Activated CD8-positive, alpha-beta T cell treated with anti-CD3 and anti-CD28 coated beads for 36 hours (primary cell): ENCODE measurements at regions not wholly inside any gene's neighbourhood (a gene's known extent, or its start where the extent isn't known, plus 50 kb on each side); places are given as distances from the start of the nearest gene placed in this dataset.
A peak's percentile ranks its signal among the peaks of the same experiment; 100 is the strongest.

Source experiments
- ATAC-seq: fragments of 200-7000 bp; cut with Tn5 transposase; one replicate; pipeline ENCODE4 v1.10.0; 2021; ENCODE audit warnings: mild to moderate bottlenecking, moderate library complexity
- CTCF ChIA-PET: fragments of 350-600 bp; sonication (Branson Sonifier 250); formaldehyde crosslinking; loops from one replicate; lab custom pipeline; 2021; ENCODE audit warnings: antibody characterized with exemption; lab: Charles Lee
- POLR2A ChIA-PET: fragments of 350-600 bp; sonication (Branson Sonifier 250); formaldehyde crosslinking; loops from one replicate; lab custom pipeline; 2021; ENCODE audit warnings: antibody characterized with exemption; lab: Charles Lee
- DNase-seq: peaks from one replicate; pipeline ENCODE4 v3.0.0-alpha.2; 2020
- H3K27ac Mint-ChIP-seq: one replicate; pipeline ENCODE4 v1.8.0; 2021; ENCODE audit warnings: mild to moderate bottlenecking, mixed read lengths
- H3K27me3 Mint-ChIP-seq: one replicate; pipeline ENCODE4 v1.8.0; 2021; ENCODE audit warnings: mixed read lengths
- H3K36me3 Mint-ChIP-seq: one replicate; pipeline ENCODE4 v1.8.0; 2021; ENCODE audit warnings: low read depth, mixed read lengths
- H3K4me1 Mint-ChIP-seq: one replicate; pipeline ENCODE4 v1.8.0; 2021; ENCODE audit warnings: low read depth, mixed read lengths
- H3K4me3 Mint-ChIP-seq: one replicate; pipeline ENCODE4 v1.8.0; 2021; ENCODE audit warnings: mild to moderate bottlenecking, moderate library complexity, mixed read lengths
- H3K9me3 Mint-ChIP-seq: one replicate; pipeline ENCODE4 v1.8.0; 2021; ENCODE audit warnings: mixed read lengths
- intact Hi-C: fragments of 100-400 bp; cut with micrococcal nuclease; formaldehyde crosslinking; loops from one replicate; pipeline ENCODE4 v1.10.0; 2022
- TF ChIP-seq, protein P1 (sequence below): fragments of 200-600 bp; IDR thresholded peaks from one replicate; pipeline ENCODE4 v1.8.0; 2022; ENCODE audit warnings: antibody characterized with exemption, mild to moderate bottlenecking

DNA sequence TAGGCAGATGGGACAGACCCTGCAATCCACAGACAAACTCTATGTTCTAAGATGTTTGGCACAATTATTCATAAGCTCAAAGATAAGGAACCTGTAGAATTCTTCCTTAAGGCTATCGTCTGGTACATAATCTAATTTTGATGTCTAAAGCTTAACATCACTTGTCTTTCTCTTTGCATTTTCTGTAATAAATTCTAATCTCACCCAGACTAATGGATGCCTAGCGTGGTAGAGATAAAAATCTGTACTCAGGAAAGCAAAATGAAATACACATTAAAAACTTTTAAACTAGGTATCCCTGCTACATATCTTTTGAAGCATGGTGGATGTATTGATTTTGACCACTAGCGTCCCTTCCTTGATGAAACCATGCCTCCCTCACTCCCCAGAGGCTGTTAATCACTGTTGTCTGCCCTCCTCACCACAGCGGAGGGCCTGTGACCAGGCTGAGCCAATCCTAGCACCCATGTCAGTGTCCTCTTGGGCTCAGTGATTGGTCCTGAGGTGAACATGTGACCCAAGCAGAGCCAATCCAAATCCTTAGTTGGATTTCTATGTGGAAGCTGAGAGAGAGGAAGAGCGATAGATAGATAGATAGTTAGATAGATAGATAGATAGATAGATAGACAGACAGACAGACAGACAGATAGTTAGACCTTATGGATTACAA is 82.2 kb upstream of the GRK3 start:
- H3K4me3 Mint-ChIP-seq: no peak overlapping the region
- CTCF ChIA-PET: interaction anchor here (0.7 to 1.1 kb wide), 2 partner anchors 20 to 291 kb away, joined by 3 read pairs; no protein-coding TSS in a partner anchor
- H3K27ac Mint-ChIP-seq: peak overlapping the region; percentile 14
- POLR2A ChIA-PET: interaction anchor here (1.4 kb wide), 1 partner anchor 11 kb away, joined by 4 read pairs; no protein-coding TSS in a partner anchor
- DNase-seq (no peak), ATAC-seq (no peak)
- no peaks in the 10 kb centered on the region for H3K27me3 Mint-ChIP-seq
- intact Hi-C loops: no loop called here
- peaks cover 65% of the 10 kb centered on the region for H3K36me3 Mint-ChIP-seq
- TF ChIP-seq, protein P1, sequence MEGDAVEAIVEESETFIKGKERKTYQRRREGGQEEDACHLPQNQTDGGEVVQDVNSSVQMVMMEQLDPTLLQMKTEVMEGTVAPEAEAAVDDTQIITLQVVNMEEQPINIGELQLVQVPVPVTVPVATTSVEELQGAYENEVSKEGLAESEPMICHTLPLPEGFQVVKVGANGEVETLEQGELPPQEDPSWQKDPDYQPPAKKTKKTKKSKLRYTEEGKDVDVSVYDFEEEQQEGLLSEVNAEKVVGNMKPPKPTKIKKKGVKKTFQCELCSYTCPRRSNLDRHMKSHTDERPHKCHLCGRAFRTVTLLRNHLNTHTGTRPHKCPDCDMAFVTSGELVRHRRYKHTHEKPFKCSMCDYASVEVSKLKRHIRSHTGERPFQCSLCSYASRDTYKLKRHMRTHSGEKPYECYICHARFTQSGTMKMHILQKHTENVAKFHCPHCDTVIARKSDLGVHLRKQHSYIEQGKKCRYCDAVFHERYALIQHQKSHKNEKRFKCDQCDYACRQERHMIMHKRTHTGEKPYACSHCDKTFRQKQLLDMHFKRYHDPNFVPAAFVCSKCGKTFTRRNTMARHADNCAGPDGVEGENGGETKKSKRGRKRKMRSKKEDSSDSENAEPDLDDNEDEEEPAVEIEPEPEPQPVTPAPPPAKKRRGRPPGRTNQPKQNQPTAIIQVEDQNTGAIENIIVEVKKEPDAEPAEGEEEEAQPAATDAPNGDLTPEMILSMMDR: no peak
- peaks cover 37% of the 10 kb centered on the region for H3K4me1 Mint-ChIP-seq
- peaks cover 9% of the 10 kb centered on the region for H3K9me3 Mint-ChIP-seq

DNA sequence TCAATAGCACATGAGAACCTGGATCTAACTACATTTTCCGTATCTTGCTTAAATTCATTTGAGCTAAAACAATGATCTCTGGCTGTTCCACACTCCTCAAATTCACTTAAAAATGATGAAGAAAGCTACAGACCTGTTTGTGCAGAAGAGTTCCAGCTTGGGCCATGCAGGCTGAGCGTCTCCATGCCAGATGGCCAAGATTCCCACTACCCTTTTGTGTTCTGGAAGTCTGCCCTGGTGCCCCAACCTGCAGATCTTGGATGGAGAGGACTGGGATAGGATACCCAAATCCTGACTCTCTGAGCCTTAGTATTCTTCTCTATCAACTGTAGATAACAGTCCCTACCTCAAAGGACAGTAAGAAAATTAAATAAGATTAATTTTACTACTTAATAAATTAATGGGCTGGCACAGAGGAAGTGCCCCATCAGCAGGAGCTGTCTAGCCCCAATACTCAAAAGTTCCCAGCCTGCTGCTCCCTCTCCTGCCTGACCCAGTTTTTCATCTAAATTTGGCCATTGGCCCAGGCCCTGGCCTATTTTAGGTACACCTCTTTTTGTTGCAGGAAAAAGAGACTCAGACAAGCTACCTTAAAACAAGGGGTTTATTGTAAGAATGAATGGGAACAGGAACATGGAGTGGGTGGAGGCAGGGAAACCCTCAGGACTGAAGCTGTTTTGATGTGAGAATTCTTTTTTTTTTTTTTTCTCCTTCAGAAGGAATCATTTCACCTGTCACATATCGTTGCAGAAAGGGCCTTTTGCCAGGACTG is 81.4 kb upstream of the GRK3 start:
- ATAC-seq (no peak), DNase-seq (no peak)
- Mint-ChIP-seq H3K27me3 (no peaks in the 10 kb centered on the region), H3K36me3 (peaks cover 65% of the 10 kb centered on the region), H3K9me3 (peaks cover 5% of the 10 kb centered on the region), H3K4me1 (peaks cover 45% of the 10 kb centered on the region), H3K27ac (peak overlapping the region; percentile 93), H3K4me3 (no peak overlapping the region)
- TF ChIP-seq, protein P1: no peak
- intact Hi-C loops: no loop called here
- POLR2A ChIA-PET: interaction anchor here (0.6 to 1.4 kb wide), 2 partner anchors 10 to 273 kb away, joined by 3 to 4 read pairs; no protein-coding TSS in a partner anchor
- CTCF ChIA-PET: interaction anchor here (1.1 kb wide), 1 partner anchor 290 kb away, joined by 3 read pairs; no protein-coding TSS in a partner anchor

DNA sequence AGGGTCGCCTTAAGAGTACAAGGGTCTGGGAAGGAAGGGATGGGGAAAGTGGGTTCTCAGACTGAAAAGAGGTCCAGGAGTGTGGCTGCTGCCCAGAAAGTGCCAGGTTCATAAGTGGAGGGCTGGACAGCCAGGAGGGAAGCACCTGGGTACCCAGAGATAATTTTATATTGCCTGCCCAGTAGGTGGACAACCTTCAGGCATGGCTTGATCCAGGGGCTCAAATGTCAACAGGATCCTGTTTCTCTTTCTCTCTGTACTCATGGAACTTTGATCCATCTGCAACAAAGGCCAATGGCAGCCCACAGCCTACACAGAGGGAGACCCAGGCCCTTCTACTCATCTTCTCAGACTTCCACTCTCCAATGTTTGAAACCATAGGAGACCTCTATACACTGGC is 80.5 kb upstream of the GRK3 start:
- TF ChIP-seq, protein P1: no peak
- Mint-ChIP-seq H3K27me3 (no peaks in the 10 kb centered on the region), H3K9me3 (peaks cover 6% of the 10 kb centered on the region), H3K4me3 (no peak overlapping the region), H3K4me1 (peaks cover 54% of the 10 kb centered on the region), H3K36me3 (peaks cover 69% of the 10 kb centered on the region), H3K27ac (peak overlapping the region; percentile 93)
- DNase-seq: no peak
- no peak for ATAC-seq
- ChIA-PET POLR2A (interaction anchor here (1.0 kb wide), 1 partner anchor 9 kb away, joined by 3 read pairs; no protein-coding TSS in a partner anchor), CTCF (no interaction called here)
- intact Hi-C loops: no loop called here

DNA sequence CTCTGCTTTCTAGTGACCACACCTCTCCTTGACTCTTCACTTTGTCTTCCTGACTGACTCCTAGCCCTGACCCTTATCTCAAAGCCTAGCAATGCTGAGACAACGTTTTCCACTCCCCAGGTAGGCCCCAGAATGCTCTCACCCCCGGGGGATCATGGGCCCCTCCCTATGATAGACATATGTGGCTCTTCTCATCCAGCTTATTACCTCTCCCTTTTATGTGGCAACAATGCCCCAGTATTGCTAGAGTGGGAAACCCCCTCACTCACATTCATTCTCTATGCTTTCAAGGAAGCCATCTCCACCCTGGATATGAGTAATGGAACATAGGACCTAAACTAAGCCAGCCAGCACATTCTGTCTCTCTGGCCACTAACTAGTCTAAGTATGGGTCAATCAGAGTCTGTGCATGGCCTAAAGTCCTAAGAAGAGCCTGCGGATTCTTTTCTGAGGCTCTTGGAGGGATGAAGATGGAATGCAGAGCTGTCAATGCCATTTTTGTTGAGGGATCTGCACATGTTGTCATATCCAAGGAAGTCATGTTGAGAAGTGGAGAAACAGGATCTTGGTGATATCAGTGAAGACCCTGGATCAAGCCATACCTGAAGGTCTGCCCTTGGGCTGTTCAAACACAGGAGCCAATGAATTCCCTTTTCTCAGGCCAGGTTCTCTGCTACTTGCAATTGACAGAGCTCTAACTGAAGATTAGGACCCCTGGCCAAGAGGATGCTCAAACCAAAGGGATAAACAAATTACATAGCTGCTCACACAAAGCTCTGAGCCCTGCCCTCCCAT is 79.8 kb upstream of the GRK3 start:
- ChIA-PET CTCF (interaction anchor here (1.3 kb wide), 1 partner anchor 37 kb away, joined by 4 read pairs; no protein-coding TSS in a partner anchor), POLR2A (interaction anchor here (0.8 to 1.0 kb wide), 2 partner anchors 9 to 79 kb away, joined by 3 read pairs; no protein-coding TSS in a partner anchor)
- peak; percentile 83 for DNase-seq
- ATAC-seq: peak; percentile 60
- intact Hi-C loops: no loop called here
- H3K4me3 Mint-ChIP-seq: no peak overlapping the region
- H3K36me3 Mint-ChIP-seq: peaks cover 71% of the 10 kb centered on the region
- no peaks in the 10 kb centered on the region for H3K27me3 Mint-ChIP-seq
- TF ChIP-seq, protein P1: no peak
- peaks cover 58% of the 10 kb centered on the region for H3K4me1 Mint-ChIP-seq
- peaks cover 8% of the 10 kb centered on the region for H3K9me3 Mint-ChIP-seq
- H3K27ac Mint-ChIP-seq: peak overlapping the region; percentile 93
